ENCODE measurements at regions not wholly inside any gene's neighbourhood (a gene's known extent, or its start where the extent isn't known, plus 50 kb on each side); places are given as distances from the start of the nearest gene placed in this dataset.

GRCh38 chr11:35892166-35892565 lies 51.7 kb upstream of the LDLRAD3 start:
- H3K27ac ChIP-seq (ENCODE audit: extremely low read depth, low read depth, low read length): no peak overlapping the region
- POLR2A ChIA-PET: no interaction called here
- H3K9me3 ChIP-seq (ENCODE audit: control insufficient read depth, insufficient read depth, low read depth, low read length): no peaks in the 10 kb centered on the region
- no peak for TF ChIP-seq ZNF768 (tag by site-specific recombination; IDR thresholded peaks at IDR 0.05)
- TF ChIP-seq, protein P1, sequence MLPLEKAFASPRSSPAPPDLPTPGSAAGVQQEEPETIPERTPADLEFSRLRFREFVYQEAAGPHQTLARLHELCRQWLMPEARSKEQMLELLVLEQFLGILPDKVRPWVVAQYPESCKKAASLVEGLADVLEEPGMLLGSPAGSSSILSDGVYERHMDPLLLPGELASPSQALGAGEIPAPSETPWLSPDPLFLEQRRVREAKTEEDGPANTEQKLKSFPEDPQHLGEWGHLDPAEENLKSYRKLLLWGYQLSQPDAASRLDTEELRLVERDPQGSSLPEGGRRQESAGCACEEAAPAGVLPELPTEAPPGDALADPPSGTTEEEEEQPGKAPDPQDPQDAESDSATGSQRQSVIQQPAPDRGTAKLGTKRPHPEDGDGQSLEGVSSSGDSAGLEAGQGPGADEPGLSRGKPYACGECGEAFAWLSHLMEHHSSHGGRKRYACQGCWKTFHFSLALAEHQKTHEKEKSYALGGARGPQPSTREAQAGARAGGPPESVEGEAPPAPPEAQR (tag by site-specific recombination; IDR thresholded peaks at IDR 0.05): no peak
- TF ChIP-seq YY2 (tag by site-specific recombination; IDR thresholded peaks at IDR 0.05): no peak
- TF ChIP-seq KLF1 (tag by site-specific recombination; IDR thresholded peaks at IDR 0.05): no peak
- no peak for TF ChIP-seq ZNF792 (tag by site-specific recombination; IDR thresholded peaks at IDR 0.05)
- no peak for TF ChIP-seq ZNF404 (tag by site-specific recombination; IDR thresholded peaks at IDR 0.05)
- TF ChIP-seq ZNF791 (tag by site-specific recombination; IDR thresholded peaks at IDR 0.05): no peak
- no peak for TF ChIP-seq ZBTB10 (tag by site-specific recombination; IDR thresholded peaks at IDR 0.05)
- no peak for TF ChIP-seq ZNF473 (tag by site-specific recombination; IDR thresholded peaks at IDR 0.05)
- no peak for TF ChIP-seq ZNF555 (tag by site-specific recombination; conservative IDR thresholded peaks at IDR 0.05)
- TF ChIP-seq ZBTB21 (tag by site-specific recombination; IDR thresholded peaks at IDR 0.05): no peak
- TF ChIP-seq ZNF184 (tag by site-specific recombination; IDR thresholded peaks at IDR 0.05): no peak
- H3K36me3 ChIP-seq (ENCODE audit: control insufficient read depth in 2 of 2, insufficient read depth in 1 of 2, low read length in 2 of 2): no peaks in the 10 kb centered on the region
- CTCF ChIA-PET: interaction anchor here (0.6 to 2.2 kb wide), 3 partner anchors 70 to 364 kb away, joined by 4 to 8 read pairs (median 5); no protein-coding TSS in a partner anchor
- no peak overlapping the region for H3K4me3 ChIP-seq (ENCODE audit: low read depth, low read length)
- H3K4me1 ChIP-seq (ENCODE audit: control insufficient read depth, insufficient read depth, low read length): no peaks in the 10 kb centered on the region

- no peak overlapping the region for H3K27ac ChIP-seq (ENCODE audit: extremely low read depth, low read depth, low read length)
- ChIA-PET POLR2A (interaction anchor here (0.6 to 1.1 kb wide), 2 partner anchors 11 to 379 kb away, joined by 3 to 7 read pairs; no protein-coding TSS in a partner anchor), CTCF (interaction anchor here (0.7 to 2.2 kb wide), 3 partner anchors 33 to 290 kb away, joined by 4 to 8 read pairs (median 4); no protein-coding TSS in a partner anchor)
- no peaks in the 10 kb centered on the region for H3K9me3 ChIP-seq (ENCODE audit: control insufficient read depth, insufficient read depth, low read depth, low read length)
- H3K4me1 ChIP-seq (ENCODE audit: control insufficient read depth, insufficient read depth, low read length): no peaks in the 10 kb centered on the region
- no peaks in the 10 kb centered on the region for H3K36me3 ChIP-seq (ENCODE audit: control insufficient read depth in 2 of 2, insufficient read depth in 1 of 2, low read length in 2 of 2)
- no peak overlapping the region for H3K4me3 ChIP-seq (ENCODE audit: low read depth, low read length)
- TF ChIP-seq INSM2 (tag by site-specific recombination; IDR thresholded peaks at IDR 0.05): no peak
- TF ChIP-seq, protein P2, sequence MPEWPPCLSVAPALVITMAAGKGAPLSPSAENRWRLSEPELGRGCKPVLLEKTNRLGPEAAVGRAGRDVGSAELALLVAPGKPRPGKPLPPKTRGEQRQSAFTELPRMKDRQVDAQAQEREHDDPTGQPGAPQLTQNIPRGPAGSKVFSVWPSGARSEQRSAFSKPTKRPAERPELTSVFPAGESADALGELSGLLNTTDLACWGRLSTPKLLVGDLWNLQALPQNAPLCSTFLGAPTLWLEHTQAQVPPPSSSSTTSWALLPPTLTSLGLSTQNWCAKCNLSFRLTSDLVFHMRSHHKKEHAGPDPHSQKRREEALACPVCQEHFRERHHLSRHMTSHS (tag by site-specific recombination; IDR thresholded peaks at IDR 0.05): no peak
- TF ChIP-seq ZFHX2 (tag by site-specific recombination; conservative IDR thresholded peaks at IDR 0.05): no peak
- TF ChIP-seq ZNF132 (tag by site-specific recombination; IDR thresholded peaks at IDR 0.05; ENCODE audit: borderline replicate concordance): no peak
- no peak for TF ChIP-seq ZNF518A (tag by site-specific recombination; conservative IDR thresholded peaks at IDR 0.05; ENCODE audit: low read depth)
- no peak for TF ChIP-seq ZNF561 (tag by site-specific recombination; IDR thresholded peaks at IDR 0.05; ENCODE audit: borderline replicate concordance)
- TF ChIP-seq ZBTB21 (tag by site-specific recombination; IDR thresholded peaks at IDR 0.05): no peak
- TF ChIP-seq ZNF416 (tag by site-specific recombination; IDR thresholded peaks at IDR 0.05): no peak
- TF ChIP-seq ZNF26 (tag by site-specific recombination; IDR thresholded peaks at IDR 0.05): no peak
- TF ChIP-seq ZNF292 (tag by site-specific recombination; IDR thresholded peaks at IDR 0.05; ENCODE audit: borderline replicate concordance, low read depth): no peak
Observed at GRCh38 chr11:35893796-35894475, 49.9 kb upstream of the LDLRAD3 start.
